IPS-NIHi7 (cell line): ENCODE measurements at regions not wholly inside any gene's neighbourhood (a gene's known extent, or its start where the extent isn't known, plus 50 kb on each side); places are given as distances from the start of the nearest gene placed in this dataset.

Experiments
- DNase-seq: peaks from one replicate; pipeline ENCODE4 v3.0.0; 2012; ENCODE audit warnings: mixed read lengths; ENCODE audit errors: extremely low spot score

DNA sequence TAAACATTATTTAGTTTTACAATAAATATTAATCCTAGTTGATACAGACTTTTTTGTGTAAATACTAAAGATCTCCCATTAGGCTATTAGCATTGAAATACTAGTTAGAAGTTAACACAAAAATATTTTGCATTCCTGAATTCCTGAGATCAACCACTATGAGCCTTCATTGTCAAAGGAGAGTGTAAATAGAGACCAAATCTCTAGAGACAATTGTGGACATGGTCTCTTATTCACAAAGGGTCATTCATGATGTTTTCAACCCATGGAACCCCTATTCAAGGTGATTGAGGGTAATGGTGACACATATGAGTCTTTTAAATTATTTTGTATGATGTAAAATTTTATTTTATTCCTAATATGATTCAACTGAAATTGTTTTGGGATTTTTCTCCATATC lies 1454.8 kb upstream of the LRRTM3 start:
- DNase-seq, result no peak

GRCh38 chr10:65482848-65483247 lies 1443.0 kb upstream of the LRRTM3 start:
- no peak for DNase-seq

GRCh38 chr10:65491799-65492198 lies 1434.0 kb upstream of the LRRTM3 start:
- no peak for DNase-seq

GRCh38 chr10:65496541-65496940 lies 1429.3 kb upstream of the LRRTM3 start:
- no peak for DNase-seq

DNA sequence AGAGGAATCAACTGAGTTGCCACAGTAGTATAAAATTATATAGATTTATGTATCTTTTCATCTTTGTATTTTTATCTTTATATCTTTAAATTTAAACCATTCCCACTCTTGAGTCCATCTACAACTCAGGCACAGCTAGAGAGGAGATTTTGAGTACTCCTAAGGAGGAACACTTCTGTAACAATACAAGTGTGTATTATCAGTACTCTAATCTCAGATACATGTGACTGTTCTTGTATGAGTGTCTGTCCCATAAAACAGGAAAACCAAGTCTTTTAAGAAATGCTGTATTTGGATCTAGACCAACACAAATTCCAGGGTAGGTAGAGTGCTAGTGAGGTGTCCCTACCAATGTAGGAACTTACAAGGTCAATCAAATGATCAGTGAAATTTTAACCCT lies 1428.0 kb upstream of the LRRTM3 start:
- no peak for DNase-seq

DNA sequence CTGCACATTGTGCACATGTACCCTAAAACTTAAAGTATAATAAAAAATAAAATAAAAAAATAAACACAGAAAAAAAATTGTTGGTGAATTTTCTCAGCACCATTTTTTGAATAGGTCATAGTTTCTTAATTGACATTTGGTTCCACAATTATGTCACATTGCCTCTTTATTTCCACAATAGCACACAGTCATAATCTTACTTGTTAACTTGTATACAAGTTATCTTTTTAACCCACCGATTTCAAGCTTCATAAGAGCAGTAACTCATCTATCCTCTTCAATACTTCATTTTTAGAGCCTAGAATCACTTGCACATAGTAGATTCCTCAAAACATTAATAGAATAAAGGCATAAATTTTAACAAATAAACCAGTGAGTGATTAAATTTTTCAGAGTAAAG lies 1425.1 kb upstream of the LRRTM3 start:
- DNase-seq, result no peak

- DNase-seq, result no peak
These were observed 1424.6 kb upstream of the LRRTM3 start for GRCh38 chr10:65501259-65501658.

GRCh38 chr10:65518379-65518778 lies 1407.5 kb upstream of the LRRTM3 start:
- no peak for DNase-seq

- DNase-seq, result no peak
These were observed 1396.8 kb upstream of the LRRTM3 start for GRCh38 chr10:65528986-65529385.

- DNase-seq, result no peak
These were observed 1394.3 kb upstream of the LRRTM3 start for GRCh38 chr10:65531545-65531944.

- no peak for DNase-seq
These were observed 1391.1 kb upstream of the LRRTM3 start for GRCh38 chr10:65534771-65535170.

- DNase-seq, result no peak
These were observed 1381.1 kb upstream of the LRRTM3 start for GRCh38 chr10:65544756-65545155.

DNA sequence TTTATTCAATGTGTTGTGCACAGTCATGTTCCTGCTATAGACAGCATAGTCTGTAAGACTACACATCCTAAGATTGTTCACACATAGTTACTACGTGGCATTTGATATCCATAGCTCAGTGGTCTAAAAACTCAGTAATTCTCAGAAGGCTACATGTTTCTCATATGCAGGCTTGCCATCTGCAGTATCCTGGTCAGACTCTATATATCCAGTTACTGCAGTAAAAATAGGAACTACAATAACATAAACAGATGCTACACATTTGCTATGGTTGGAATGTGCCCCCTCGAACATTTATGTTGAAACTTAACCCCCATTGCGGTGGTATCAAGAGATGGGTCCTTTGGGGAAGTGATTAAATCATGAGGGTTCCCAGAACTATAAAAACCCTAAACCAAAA lies 1377.8 kb upstream of the LRRTM3 start:
- DNase-seq, result no peak

- no peak for DNase-seq
These were observed 1375.1 kb upstream of the LRRTM3 start for GRCh38 chr10:65550761-65551160.

- peak; percentile 13 for DNase-seq
These were observed 1370.6 kb upstream of the LRRTM3 start for GRCh38 chr10:65555192-65555591.

DNA sequence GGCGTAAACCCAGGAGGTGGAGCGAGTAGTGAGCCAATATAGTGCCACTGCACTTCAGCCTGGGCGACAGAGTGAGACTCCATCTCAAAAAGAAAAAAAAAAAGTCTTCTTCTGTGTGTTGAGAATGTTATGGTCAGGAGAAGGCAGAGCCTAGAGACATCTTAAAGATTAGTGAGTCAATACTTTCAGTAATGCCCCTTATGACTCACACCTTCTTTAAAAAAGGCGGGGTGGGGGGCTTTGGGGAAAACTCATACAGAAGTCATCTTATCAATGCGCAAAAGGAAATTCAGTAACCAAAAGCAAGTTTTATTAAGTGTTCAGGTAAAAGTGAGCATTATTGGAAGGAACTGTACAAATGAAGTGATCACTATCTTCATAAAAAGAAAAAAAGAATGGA lies 1369.8 kb upstream of the LRRTM3 start:
- no peak for DNase-seq

- no peak for DNase-seq
These were observed 1366.5 kb upstream of the LRRTM3 start for GRCh38 chr10:65559369-65559768.

GRCh38 chr10:65565246-65565645 lies 1360.6 kb upstream of the LRRTM3 start:
- DNase-seq, result no peak

DNA sequence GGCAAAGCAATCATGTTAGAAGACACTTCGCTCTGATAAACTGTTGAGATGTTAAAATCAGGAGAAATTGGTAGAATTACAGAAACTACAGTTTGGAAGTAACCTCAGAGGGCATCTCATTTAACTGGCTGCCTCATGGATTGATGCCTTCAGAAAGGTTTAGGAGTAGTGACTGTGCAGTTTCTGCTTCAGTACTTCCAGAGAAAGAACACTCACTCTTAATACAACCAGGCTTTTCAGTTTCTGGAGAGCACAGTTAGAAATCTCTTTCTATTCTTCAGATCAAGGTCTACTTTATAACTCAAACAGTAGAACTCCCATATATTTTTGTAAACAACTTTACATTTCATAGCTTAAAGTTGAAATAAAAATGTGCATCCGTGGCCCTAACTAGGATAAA lies 1358.9 kb upstream of the LRRTM3 start:
- no peak for DNase-seq

GRCh38 chr10:65570143-65571010 lies 1355.5 kb upstream of the LRRTM3 start:
- DNase-seq, result peak; percentile 64

- peak; percentile 32 for DNase-seq
These were observed 1354.7 kb upstream of the LRRTM3 start for GRCh38 chr10:65571011-65571570.

DNA sequence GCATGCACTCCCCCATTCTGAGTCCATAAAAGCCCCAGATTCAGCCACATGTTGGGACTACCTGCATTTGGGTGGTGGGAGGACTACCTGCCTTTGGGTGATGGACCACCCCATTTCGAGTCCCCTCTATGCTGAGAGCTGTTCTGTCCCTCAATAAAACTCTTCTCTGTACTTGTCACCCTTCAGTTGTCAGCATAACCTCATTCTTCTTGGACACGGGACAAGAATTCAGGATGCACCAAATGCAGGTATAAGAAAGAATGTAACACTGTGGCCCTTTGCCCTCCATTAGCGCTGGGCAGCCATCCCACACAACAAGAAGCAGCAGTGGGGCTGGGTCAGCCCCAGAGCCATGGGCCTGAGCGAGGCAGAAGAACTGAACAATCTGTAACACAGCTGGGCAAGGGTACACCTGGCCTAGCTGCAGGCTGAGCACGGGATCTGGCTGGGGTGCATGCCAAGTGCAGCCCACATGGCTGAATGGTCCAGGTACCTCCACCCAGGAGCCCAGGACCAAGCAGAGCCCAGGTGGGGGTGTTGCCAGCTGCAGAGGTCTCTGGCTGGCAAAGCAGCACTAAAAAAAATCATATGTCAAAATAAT lies 1344.3 kb upstream of the LRRTM3 start:
- DNase-seq, result no peak
